B cell (primary cell): ENCODE measurements at regions not wholly inside any gene's neighbourhood (a gene's known extent, or its start where the extent isn't known, plus 50 kb on each side); places are given as distances from the start of the nearest gene placed in this dataset.

Source experiments
- ATAC-seq: fragments of 200-7000 bp; cut with Tn5 transposase; one replicate; pipeline ENCODE4 v1.10.0; 2021; ENCODE audit warnings: low read depth, mild to moderate bottlenecking, moderate number of reproducible peaks, moderate library complexity
- CTCF ChIA-PET: fragments of 350-600 bp; sonication (Branson Sonifier 250); formaldehyde crosslinking; loops from one replicate; lab custom pipeline; 2021; ENCODE audit warnings: antibody characterized with exemption, inconsistent platforms; lab: Charles Lee
- POLR2A ChIA-PET: fragments of 350-600 bp; sonication (Branson Sonifier 250); formaldehyde crosslinking; loops from one replicate; lab custom pipeline; 2021; ENCODE audit warnings: antibody characterized with exemption; lab: Charles Lee
- DNase-seq: peaks from one replicate; pipeline ENCODE4 v3.0.0; 2013
- H2AFZ ChIP-seq: 2 replicates; pipeline ENCODE4 v1.6.1; 2012; ENCODE audit warnings: mild to moderate bottlenecking, low read depth, low read length; ENCODE audit not compliant: insufficient read depth, poor library complexity, severe bottlenecking
- H3K27ac ChIP-seq, 2 donors: 1 replicate in 1 of 2; 2 replicates in 1 of 2; pipeline ENCODE4 v1.5.1; 2012 to 2013; ENCODE audit warnings: low read length in 2 of 2, mild to moderate bottlenecking in 2 of 2, moderate library complexity in 1 of 2
- H3K27me3 ChIP-seq, 4 experiments: fragments of 200-600 bp in 1 of 4; sonication (generic) in 1 of 4; replicated peaks in 1 of 4; 1 replicate in 2 of 4; 2 replicates in 2 of 4; pipeline versions ENCODE4 v1.6.1 to v1.7.0; 2013 to 2016; ENCODE audit warnings: low read length in 3 of 4, mild to moderate bottlenecking in 2 of 4, mixed read lengths in 1 of 4, moderate library complexity in 1 of 4; ENCODE audit not compliant: insufficient read depth in 4 of 4, control insufficient read depth in 3 of 4; ENCODE audit errors: control extremely low read depth in 1 of 4
- H3K36me3 ChIP-seq, 2 experiments: replicated peaks in 1 of 2; 1 replicate in 1 of 2; 2 replicates in 1 of 2; pipeline versions ENCODE4 v1.6.1 to v1.7.1; 2013; ENCODE audit warnings: low read length in 1 of 2; ENCODE audit not compliant: insufficient read depth in 2 of 2, control insufficient read depth in 1 of 2; ENCODE audit errors: control extremely low read depth in 1 of 2, extremely low read depth in 1 of 2
- H3K4me1 ChIP-seq, 2 donors: fragments of 200-600 bp in 1 of 2; sonication (generic) in 1 of 2; 1 replicate in 1 of 2; 2 replicates in 1 of 2; pipeline versions ENCODE4 v1.5.1 to v1.6.1; 2013 to 2017; ENCODE audit warnings: low read length in 2 of 2; ENCODE audit not compliant: control insufficient read depth in 2 of 2, insufficient read depth in 2 of 2
- H3K4me2 ChIP-seq: replicated peaks from 2 replicates; pipeline ENCODE3; 2012; ENCODE audit warnings: mild to moderate bottlenecking, low read depth, low read length; ENCODE audit not compliant: poor library complexity, severe bottlenecking
- H3K4me3 ChIP-seq, 5 experiments: fragments of 200-600 bp in 1 of 5; sonication (generic) in 1 of 5; 1 replicate in 3 of 5; 2 replicates in 2 of 5; pipeline versions ENCODE4 v1.5.1 to v1.7.0; 2011 to 2016; ENCODE audit warnings: low read length in 4 of 5, mild to moderate bottlenecking in 4 of 5, low read depth in 2 of 5, control low read depth in 1 of 5, moderate library complexity in 1 of 5; ENCODE audit not compliant: insufficient read depth in 1 of 5; ENCODE audit errors: control extremely low read depth in 1 of 5, extremely low read depth in 1 of 5
- H3K79me2 ChIP-seq: fragments of 200-600 bp; sonication (generic); one replicate; pipeline ENCODE4 v1.6.0; 2016; ENCODE audit warnings: low read length; ENCODE audit not compliant: control insufficient read depth, insufficient read depth
- H3K9ac ChIP-seq: fragments of 200-600 bp; sonication (generic); 2 replicates; pipeline ENCODE4 v1.6.1; 2017; ENCODE audit warnings: mild to moderate bottlenecking, low read length, moderate library complexity
- H3K9me3 ChIP-seq, 3 donors: one replicate each; pipeline versions ENCODE4 v1.6.1 to v1.7.1; 2013; ENCODE audit warnings: low read length in 2 of 3; ENCODE audit not compliant: control insufficient read depth in 2 of 3, insufficient read depth in 1 of 3; ENCODE audit errors: control extremely low read depth in 1 of 3
- H4K20me1 ChIP-seq: 2 replicates; pipeline ENCODE4 v1.6.0; 2012; ENCODE audit warnings: mild to moderate bottlenecking, low read length; ENCODE audit not compliant: insufficient read depth, control insufficient read depth, poor library complexity, severe bottlenecking
- H3K27ac Mint-ChIP-seq: one replicate; pipeline ENCODE4 v1.8.0; 2021; ENCODE audit warnings: mixed read lengths
- H3K27me3 Mint-ChIP-seq: one replicate; pipeline ENCODE4 v1.8.0; 2021; ENCODE audit warnings: mixed read lengths
- H3K4me1 Mint-ChIP-seq: one replicate; pipeline ENCODE4 v1.8.0; 2021; ENCODE audit warnings: mixed read lengths
- H3K4me3 Mint-ChIP-seq: one replicate; pipeline ENCODE4 v1.8.0; 2021; ENCODE audit warnings: mixed read lengths
- H3K9me3 Mint-ChIP-seq: one replicate; pipeline ENCODE4 v1.8.0; 2022; ENCODE audit warnings: mixed read lengths; ENCODE audit not compliant: insufficient read depth
- EZH2 ChIP-seq: IDR thresholded peaks from 2 replicates; pipeline ENCODE4 v1.6.1; 2012; ENCODE audit warnings: borderline replicate concordance, low read depth, mild to moderate bottlenecking, moderate library complexity, low read length; ENCODE audit not compliant: insufficient read depth, poor library complexity, severe bottlenecking
- WGBS: methylation state at CpG from one replicate; pipeline ENCODE4 v1.1.5; 2013; ENCODE audit warnings: missing lambda C conversion rate; ENCODE audit not compliant: insufficient coverage; 5-methylcytosine and 5-hydroxymethylcytosine counted together
- intact Hi-C: fragments of 100-400 bp; cut with micrococcal nuclease; formaldehyde crosslinking; loops from one replicate; pipeline ENCODE4 v1.10.0; 2022
- TF ChIP-seq, protein P1 (sequence below): fragments of 200-600 bp; IDR thresholded peaks from one replicate; pipeline ENCODE4 v1.8.0; 2022; ENCODE audit warnings: antibody characterized with exemption, mild to moderate bottlenecking

DNA sequence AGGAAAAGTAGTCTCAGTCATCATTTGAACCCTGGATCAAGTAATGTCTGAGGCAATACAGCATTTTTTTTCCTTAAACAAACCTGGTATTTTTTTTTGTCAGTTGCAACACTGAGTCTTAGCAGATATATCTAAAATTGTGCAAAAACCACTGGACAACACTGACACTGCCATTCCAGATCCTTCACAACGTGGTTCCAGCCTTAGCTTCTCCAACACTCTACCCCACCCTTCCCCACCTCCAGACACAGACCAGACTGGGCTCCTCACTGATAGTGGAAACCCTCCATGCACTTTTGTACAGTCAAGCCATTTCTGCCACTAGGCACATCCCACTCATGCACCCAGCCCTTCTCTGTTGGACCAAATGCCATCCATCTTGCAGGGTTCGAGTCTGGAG lies 199.6 kb upstream of the CTNNB1 start:
- H3K27ac Mint-ChIP-seq, result no peak overlapping the region
- CTCF ChIA-PET, result no interaction called here

DNA sequence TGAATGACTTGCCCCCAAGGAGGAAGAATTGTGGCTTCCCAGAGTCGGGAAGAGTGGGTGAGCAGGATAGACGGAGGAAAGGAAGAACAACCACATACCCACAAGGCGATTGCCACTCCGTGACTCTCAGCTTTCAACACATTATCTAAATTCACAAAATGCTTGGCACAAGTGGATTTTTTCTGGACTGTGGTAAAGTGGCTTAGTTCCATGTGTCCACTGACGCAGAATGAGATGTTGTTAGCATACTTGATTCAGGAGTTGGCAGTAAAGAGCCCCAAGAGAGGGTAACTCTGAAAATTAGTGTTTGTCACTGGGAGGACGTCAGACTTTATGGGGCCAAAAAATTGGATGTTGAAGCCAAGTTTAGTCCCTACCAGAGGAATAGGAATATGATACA lies 198.8 kb upstream of the CTNNB1 start:
- Histone ChIP-seq H4K20me1 (no peaks in the 10 kb centered on the region), H3K79me2 (no peaks in the 10 kb centered on the region), H3K9ac (no peak overlapping the region), H3K4me1 (no peaks in the 10 kb centered on the region), H3K27ac (no peak overlapping the region), H3K36me3 (no peaks in the 10 kb centered on the region), H3K27me3 (no peaks in the 10 kb centered on the region), H3K4me3 (no peak overlapping the region), H2AFZ (no peak overlapping the region), H3K9me3 (no peaks in the 10 kb centered on the region), H3K4me2 (no peak overlapping the region)
- TF ChIP-seq, protein P1, sequence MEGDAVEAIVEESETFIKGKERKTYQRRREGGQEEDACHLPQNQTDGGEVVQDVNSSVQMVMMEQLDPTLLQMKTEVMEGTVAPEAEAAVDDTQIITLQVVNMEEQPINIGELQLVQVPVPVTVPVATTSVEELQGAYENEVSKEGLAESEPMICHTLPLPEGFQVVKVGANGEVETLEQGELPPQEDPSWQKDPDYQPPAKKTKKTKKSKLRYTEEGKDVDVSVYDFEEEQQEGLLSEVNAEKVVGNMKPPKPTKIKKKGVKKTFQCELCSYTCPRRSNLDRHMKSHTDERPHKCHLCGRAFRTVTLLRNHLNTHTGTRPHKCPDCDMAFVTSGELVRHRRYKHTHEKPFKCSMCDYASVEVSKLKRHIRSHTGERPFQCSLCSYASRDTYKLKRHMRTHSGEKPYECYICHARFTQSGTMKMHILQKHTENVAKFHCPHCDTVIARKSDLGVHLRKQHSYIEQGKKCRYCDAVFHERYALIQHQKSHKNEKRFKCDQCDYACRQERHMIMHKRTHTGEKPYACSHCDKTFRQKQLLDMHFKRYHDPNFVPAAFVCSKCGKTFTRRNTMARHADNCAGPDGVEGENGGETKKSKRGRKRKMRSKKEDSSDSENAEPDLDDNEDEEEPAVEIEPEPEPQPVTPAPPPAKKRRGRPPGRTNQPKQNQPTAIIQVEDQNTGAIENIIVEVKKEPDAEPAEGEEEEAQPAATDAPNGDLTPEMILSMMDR, result no peak
- no peak for TF ChIP-seq EZH2
- H3K27me3 Mint-ChIP-seq, result peaks cover 3% of the 10 kb centered on the region
- H3K4me3 Mint-ChIP-seq, result no peak overlapping the region
- DNase-seq (no peak), ATAC-seq (no peak)
- no peaks in the 10 kb centered on the region for H3K9me3 Mint-ChIP-seq
- CTCF ChIA-PET, result no interaction called here
- no peak overlapping the region for H3K27ac Mint-ChIP-seq
- intact Hi-C loops, result no loop called here
- 77% methylated on average over 2 of the region's 6 CpGs for WGBS
- POLR2A ChIA-PET, result no interaction called here
- H3K4me1 Mint-ChIP-seq, result no peaks in the 10 kb centered on the region

More for the DNA sequence above, 199.6 kb upstream of the CTNNB1 start:
- H3K4me1 ChIP-seq, result no peaks in the 10 kb centered on the region
- H3K4me3 ChIP-seq, result no peak overlapping the region
- H3K4me3 Mint-ChIP-seq, result no peak overlapping the region
- H3K79me2 ChIP-seq, result no peaks in the 10 kb centered on the region
- DNase-seq (no peak), ATAC-seq (no peak)
- H3K9me3 ChIP-seq, result no peaks in the 10 kb centered on the region
- no peak overlapping the region for H2AFZ ChIP-seq
- no peak overlapping the region for H3K9ac ChIP-seq
- H3K27me3 ChIP-seq, result no peaks in the 10 kb centered on the region
- intact Hi-C loops, result no loop called here
- TF ChIP-seq, protein P1, result no peak
- TF ChIP-seq EZH2, result no peak
- 77% methylated on average over 2 of the region's 2 CpGs for WGBS
- H3K4me2 ChIP-seq, result no peak overlapping the region
- no peaks in the 10 kb centered on the region for H4K20me1 ChIP-seq
- H3K36me3 ChIP-seq, result no peaks in the 10 kb centered on the region
- POLR2A ChIA-PET, result no interaction called here
- H3K27me3 Mint-ChIP-seq, result peaks cover 6% of the 10 kb centered on the region
- no peak overlapping the region for H3K27ac ChIP-seq
- H3K9me3 Mint-ChIP-seq, result no peaks in the 10 kb centered on the region
- no peaks in the 10 kb centered on the region for H3K4me1 Mint-ChIP-seq
